ENCODE measurements at regions not wholly inside any gene's neighbourhood (a gene's known extent, or its start where the extent isn't known, plus 50 kb on each side); places are given as distances from the start of the nearest gene placed in this dataset.
A peak's percentile ranks its signal among the peaks of the same experiment; 100 is the strongest.

DNA sequence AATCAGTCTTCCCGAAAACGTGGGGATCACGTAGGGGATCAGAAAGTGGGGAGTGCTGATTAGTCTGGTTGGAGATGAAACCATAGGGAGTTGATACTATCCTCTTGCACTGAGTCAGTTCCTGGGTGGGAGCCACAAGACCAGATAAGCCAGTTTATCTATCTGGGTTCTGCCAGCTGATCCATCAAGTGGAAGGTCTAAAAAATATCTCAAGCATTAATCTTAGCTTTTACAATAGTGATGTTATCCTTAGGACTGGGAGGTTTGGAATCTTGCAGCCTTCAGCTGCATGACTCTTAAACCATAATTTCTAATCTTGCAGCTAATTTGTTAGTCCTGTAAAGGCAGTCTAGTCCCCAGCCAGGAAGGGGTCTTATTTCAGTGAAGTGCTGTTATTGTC lies 2474.2 kb downstream of the PCDH9 start:
- no peaks in the 10 kb centered on the region for H3K9me3 ChIP-seq (replicated peaks; ENCODE audit: control insufficient read depth, low read depth, low read length)
- no peaks in the 10 kb centered on the region for H3K27me3 ChIP-seq (ENCODE audit: control insufficient read depth, insufficient read depth, low read length)
- no peaks in the 10 kb centered on the region for H3K4me1 ChIP-seq (ENCODE audit: control insufficient read depth, insufficient read depth, low read length)
- peak; percentile 14 for DNase-seq
- no peak overlapping the region for H3K4me3 ChIP-seq (ENCODE audit: low read length)
- no peak overlapping the region for H3K27ac ChIP-seq (ENCODE audit: low read length)
- H3K36me3 ChIP-seq (ENCODE audit: control insufficient read depth, insufficient read depth, low read length), result no peaks in the 10 kb centered on the region
- WGBS (ENCODE audit: insufficient coverage), result 79% methylated on average over 3 of the region's 3 CpGs

DNA sequence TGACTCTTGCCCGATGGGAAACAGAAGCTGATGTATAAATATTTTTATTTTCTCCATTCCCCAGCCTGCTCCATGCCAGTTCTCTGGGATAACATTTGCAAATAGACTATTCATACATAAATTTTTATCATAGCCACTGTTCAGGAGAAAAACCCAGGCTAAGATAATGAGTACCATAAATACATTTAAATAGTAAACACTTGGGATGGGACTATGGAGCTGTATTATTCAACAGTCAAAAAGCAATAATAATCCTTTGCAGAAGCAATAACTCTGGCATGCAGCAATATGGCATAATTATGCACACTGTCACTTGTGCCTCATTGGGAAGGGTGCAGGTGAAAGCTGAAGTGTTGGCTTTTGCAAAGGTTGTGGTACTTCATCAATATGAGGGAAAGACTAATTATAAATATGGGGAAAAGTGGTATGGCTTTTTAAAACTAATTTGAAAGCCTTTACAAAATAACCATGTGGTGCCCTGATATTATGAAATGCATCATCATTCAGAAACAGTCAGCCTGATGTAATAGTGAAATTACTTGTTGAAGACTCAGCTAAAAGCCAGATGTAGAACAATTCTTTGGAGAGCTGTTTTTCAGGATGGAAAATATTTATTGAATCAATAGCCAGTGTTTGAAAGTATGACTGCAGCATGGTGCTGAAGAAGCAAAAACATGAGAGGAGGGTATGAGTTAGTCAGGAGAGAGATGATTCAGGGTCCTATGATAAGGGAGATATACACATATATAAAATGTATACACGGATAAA lies 2476.7 kb downstream of the PCDH9 start:
- Histone ChIP-seq H3K27ac (ENCODE audit: low read length) (no peak overlapping the region), H3K36me3 (ENCODE audit: control insufficient read depth, insufficient read depth, low read length) (no peaks in the 10 kb centered on the region), H3K9me3 (replicated peaks; ENCODE audit: control insufficient read depth, low read depth, low read length) (no peaks in the 10 kb centered on the region), H3K27me3 (ENCODE audit: control insufficient read depth, insufficient read depth, low read length) (no peaks in the 10 kb centered on the region), H3K4me1 (ENCODE audit: control insufficient read depth, insufficient read depth, low read length) (no peaks in the 10 kb centered on the region), H3K4me3 (ENCODE audit: low read length) (no peak overlapping the region)
- WGBS (ENCODE audit: insufficient coverage), result no CpG with 5 or more reads among the region's 2 CpGs
- DNase-seq, result peak; percentile 64

DNA sequence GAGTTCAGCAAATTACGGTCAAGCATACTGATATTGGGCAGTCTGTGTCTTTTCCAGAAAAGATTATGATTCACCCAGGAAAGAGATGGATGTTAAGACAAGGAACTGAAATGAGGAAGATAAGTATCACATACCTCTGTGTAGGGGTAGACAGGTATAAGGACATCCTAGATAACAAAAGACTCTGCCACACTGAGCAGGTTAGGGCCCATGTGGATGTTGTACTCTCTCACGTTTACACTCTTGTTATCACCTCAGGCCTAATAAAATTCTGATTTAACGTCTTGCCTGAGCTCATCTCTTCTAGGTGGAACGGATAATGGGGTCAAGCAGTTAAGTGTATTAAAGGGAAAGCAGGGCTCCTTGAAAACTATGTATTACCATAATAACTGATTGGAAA lies 2480.8 kb downstream of the PCDH9 start:
- Histone ChIP-seq H3K27me3 (ENCODE audit: control insufficient read depth, insufficient read depth, low read length) (no peaks in the 10 kb centered on the region), H3K36me3 (ENCODE audit: control insufficient read depth, insufficient read depth, low read length) (no peaks in the 10 kb centered on the region), H3K4me3 (ENCODE audit: low read length) (no peak overlapping the region), H3K27ac (ENCODE audit: low read length) (no peak overlapping the region), H3K4me1 (ENCODE audit: control insufficient read depth, insufficient read depth, low read length) (no peaks in the 10 kb centered on the region), H3K9me3 (replicated peaks; ENCODE audit: control insufficient read depth, low read depth, low read length) (no peaks in the 10 kb centered on the region)
- DNase-seq, result no peak
- no CpG with 5 or more reads among the region's 4 CpGs for WGBS (ENCODE audit: insufficient coverage)

DNA sequence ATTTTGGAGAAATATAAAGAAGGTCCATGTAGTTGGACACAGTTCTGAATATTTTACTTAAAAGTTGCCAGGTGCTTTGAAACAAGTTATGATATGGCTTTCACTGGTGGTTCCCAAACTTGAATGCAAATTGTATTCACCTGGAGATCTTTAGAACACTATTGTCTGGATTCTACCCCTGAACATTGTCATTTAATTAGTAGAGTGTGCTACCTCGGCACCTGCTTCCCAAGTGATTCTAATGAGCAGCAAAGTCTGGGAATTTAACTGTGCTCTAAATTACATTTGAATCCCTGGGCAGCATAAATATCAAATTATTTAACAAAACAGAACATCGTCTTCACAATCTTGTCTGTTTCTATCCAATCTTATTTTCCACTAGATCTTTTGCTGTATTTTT lies 2483.3 kb downstream of the PCDH9 start:
- H3K4me1 ChIP-seq (ENCODE audit: control insufficient read depth, insufficient read depth, low read length), result no peaks in the 10 kb centered on the region
- H3K9me3 ChIP-seq (replicated peaks; ENCODE audit: control insufficient read depth, low read depth, low read length), result no peaks in the 10 kb centered on the region
- H3K27ac ChIP-seq (ENCODE audit: low read length), result no peak overlapping the region
- no peaks in the 10 kb centered on the region for H3K36me3 ChIP-seq (ENCODE audit: control insufficient read depth, insufficient read depth, low read length)
- H3K27me3 ChIP-seq (ENCODE audit: control insufficient read depth, insufficient read depth, low read length), result no peaks in the 10 kb centered on the region
- WGBS (ENCODE audit: insufficient coverage), result 80% methylated on average over 2 of the region's 2 CpGs
- no peak overlapping the region for H3K4me3 ChIP-seq (ENCODE audit: low read length)
- DNase-seq, result no peak

DNA sequence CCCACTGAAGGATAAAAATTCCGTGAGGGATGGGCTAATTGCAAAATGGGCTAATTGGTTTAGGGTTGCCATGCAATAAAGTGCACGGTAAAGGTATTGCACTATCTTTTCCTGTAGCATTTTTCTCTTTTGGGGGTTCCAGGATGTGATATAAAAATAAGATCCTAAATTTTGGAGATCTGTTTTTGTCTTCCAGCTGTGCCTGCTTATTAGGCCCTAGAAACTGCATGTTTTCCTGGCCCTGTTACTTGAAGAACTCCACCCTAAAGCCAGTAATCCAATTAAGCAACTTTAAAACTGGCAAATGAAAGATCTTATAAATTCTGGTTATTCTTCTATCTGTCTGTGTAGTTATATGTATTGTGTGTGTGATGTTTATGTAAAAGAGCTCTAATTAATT lies 2489.6 kb downstream of the PCDH9 start:
- no peaks in the 10 kb centered on the region for H3K27me3 ChIP-seq (ENCODE audit: control insufficient read depth, insufficient read depth, low read length)
- H3K27ac ChIP-seq (ENCODE audit: low read length), result no peak overlapping the region
- no peak overlapping the region for H3K4me3 ChIP-seq (ENCODE audit: low read length)
- H3K36me3 ChIP-seq (ENCODE audit: control insufficient read depth, insufficient read depth, low read length), result no peaks in the 10 kb centered on the region
- H3K9me3 ChIP-seq (replicated peaks; ENCODE audit: control insufficient read depth, low read depth, low read length), result peaks cover 2% of the 10 kb centered on the region
- no peaks in the 10 kb centered on the region for H3K4me1 ChIP-seq (ENCODE audit: control insufficient read depth, insufficient read depth, low read length)
- DNase-seq, result no peak
- 80% methylated on average over 2 of the region's 2 CpGs for WGBS (ENCODE audit: insufficient coverage)

DNA sequence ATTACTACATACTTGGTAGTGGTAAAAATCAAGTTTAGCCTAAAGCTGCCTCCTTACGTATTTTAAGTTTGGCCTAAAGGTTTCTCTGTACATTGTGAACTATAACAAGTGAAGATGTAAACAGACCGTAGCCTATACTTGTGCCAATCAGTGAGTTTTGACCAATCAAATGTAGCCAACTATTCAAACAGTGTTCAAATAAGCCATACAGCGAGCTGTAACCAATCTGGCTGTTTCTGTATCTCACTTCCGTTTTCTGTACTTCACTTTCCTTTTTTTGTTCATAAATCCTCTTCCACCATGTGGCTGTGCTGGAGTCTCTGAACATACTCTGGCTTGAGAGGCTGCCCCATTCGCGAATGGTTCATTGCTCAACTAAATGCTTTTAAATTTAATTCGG lies 2504.6 kb downstream of the PCDH9 start:
- WGBS (ENCODE audit: insufficient coverage), result 94% methylated on average over 2 of the region's 7 CpGs
- Histone ChIP-seq H3K4me3 (ENCODE audit: low read length) (no peak overlapping the region), H3K36me3 (ENCODE audit: control insufficient read depth, insufficient read depth, low read length) (no peaks in the 10 kb centered on the region), H3K27ac (ENCODE audit: low read length) (no peak overlapping the region), H3K4me1 (ENCODE audit: control insufficient read depth, insufficient read depth, low read length) (peaks cover 3% of the 10 kb centered on the region), H3K9me3 (replicated peaks; ENCODE audit: control insufficient read depth, low read depth, low read length) (no peaks in the 10 kb centered on the region), H3K27me3 (ENCODE audit: control insufficient read depth, insufficient read depth, low read length) (no peaks in the 10 kb centered on the region)
- DNase-seq, result no peak

DNA sequence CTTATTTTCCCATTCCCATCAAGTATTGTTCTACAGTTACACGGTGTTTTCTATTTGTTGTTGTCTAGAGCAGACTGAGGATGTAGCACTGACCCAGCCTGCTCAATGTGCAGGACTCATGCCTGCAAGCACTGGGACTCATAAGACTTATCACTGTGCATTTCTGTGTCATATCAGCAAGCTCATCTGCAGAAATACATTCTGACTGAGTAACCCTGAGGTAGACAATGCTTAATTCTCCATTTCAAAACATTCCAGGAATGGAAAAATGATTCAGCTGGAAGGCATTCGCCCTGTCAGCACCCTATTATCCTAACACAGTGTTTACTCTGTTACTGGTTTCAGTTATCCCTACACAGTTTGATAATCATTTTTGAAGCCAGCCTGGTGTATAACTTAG lies 2506.4 kb downstream of the PCDH9 start:
- DNase-seq, result peak; percentile 72
- Histone ChIP-seq H3K4me3 (ENCODE audit: low read length) (no peak overlapping the region), H3K27me3 (ENCODE audit: control insufficient read depth, insufficient read depth, low read length) (no peaks in the 10 kb centered on the region), H3K27ac (ENCODE audit: low read length) (no peak overlapping the region), H3K36me3 (ENCODE audit: control insufficient read depth, insufficient read depth, low read length) (no peaks in the 10 kb centered on the region), H3K9me3 (replicated peaks; ENCODE audit: control insufficient read depth, low read depth, low read length) (no peaks in the 10 kb centered on the region), H3K4me1 (ENCODE audit: control insufficient read depth, insufficient read depth, low read length) (peaks cover 3% of the 10 kb centered on the region)
- WGBS (ENCODE audit: insufficient coverage), result 40% methylated on average over 1 of the region's 2 CpGs

DNA sequence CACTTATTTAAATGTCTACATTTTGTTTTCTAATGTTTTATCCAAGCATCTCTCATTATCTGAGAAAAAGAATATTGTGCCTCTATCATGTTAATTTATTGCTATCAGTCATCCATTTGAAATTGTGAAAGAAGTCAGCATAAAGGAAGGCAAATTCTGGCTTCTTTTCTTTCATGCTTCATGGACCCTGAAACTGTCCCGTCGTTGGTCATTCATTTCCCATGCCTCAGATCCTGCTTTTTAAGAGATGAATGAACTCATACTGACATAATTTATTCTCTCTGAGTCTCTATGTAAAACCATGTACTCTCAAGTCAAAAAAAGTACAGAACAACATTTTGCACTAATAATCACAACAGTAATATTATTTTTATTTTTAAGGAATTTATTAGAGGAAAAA lies 2512.0 kb downstream of the PCDH9 start:
- no peak overlapping the region for H3K27ac ChIP-seq (ENCODE audit: low read length)
- no peaks in the 10 kb centered on the region for H3K4me1 ChIP-seq (ENCODE audit: control insufficient read depth, insufficient read depth, low read length)
- no peak for DNase-seq
- WGBS (ENCODE audit: insufficient coverage), result no CpG with 5 or more reads among the region's 2 CpGs
- no peaks in the 10 kb centered on the region for H3K9me3 ChIP-seq (replicated peaks; ENCODE audit: control insufficient read depth, low read depth, low read length)
- H3K27me3 ChIP-seq (ENCODE audit: control insufficient read depth, insufficient read depth, low read length), result no peaks in the 10 kb centered on the region
- H3K36me3 ChIP-seq (ENCODE audit: control insufficient read depth, insufficient read depth, low read length), result no peaks in the 10 kb centered on the region
- no peak overlapping the region for H3K4me3 ChIP-seq (ENCODE audit: low read length)

DNA sequence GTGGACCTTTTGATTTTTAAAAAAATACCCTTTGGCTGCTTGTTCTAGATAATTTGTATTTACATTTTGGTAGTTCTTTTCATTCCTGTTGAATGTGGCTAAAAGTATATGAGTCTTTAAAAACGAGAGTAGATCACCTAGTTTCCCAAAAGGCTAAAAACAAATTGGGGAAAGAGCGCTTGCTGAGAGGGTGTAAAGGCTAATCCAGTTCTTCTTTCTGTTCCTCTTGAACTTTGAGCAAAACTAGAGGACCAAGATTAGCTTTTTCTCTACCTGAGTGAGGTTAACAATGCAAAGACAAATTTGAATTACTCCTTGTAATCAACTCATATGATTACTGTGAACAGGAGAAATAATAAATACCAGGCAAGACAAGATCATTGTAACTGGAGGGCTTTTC lies 2513.2 kb downstream of the PCDH9 start:
- no peak overlapping the region for H3K4me3 ChIP-seq (ENCODE audit: low read length)
- no peak for DNase-seq
- 100% methylated on average over 1 of the region's 2 CpGs for WGBS (ENCODE audit: insufficient coverage)

DNA sequence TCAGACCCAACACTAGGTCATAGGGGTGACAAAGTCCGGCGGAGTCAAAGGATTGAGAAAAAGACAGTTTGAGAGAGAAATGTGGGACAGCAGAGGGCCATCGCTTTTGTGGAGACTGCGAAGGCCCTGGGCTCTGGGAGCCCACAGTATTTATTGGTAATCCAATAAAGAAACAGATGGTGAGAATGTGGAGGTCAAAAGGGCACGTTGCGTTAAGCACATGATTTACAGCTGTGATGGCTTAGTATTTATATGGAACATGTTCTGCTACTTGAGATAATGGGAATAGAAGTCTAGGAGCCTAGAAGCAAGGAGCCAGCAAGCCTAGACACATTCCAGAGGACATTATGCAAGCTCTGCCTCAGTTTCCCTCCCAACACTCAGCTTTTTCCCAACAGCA lies 2521.1 kb downstream of the PCDH9 start:
- 28% methylated on average over 4 of the region's 6 CpGs for WGBS (ENCODE audit: insufficient coverage)
- Histone ChIP-seq H3K4me3 (ENCODE audit: low read length) (no peak overlapping the region), H3K27me3 (ENCODE audit: control insufficient read depth, insufficient read depth, low read length) (no peaks in the 10 kb centered on the region), H3K4me1 (ENCODE audit: control insufficient read depth, insufficient read depth, low read length) (no peaks in the 10 kb centered on the region), H3K27ac (ENCODE audit: low read length) (no peak overlapping the region), H3K36me3 (ENCODE audit: control insufficient read depth, insufficient read depth, low read length) (no peaks in the 10 kb centered on the region), H3K9me3 (replicated peaks; ENCODE audit: control insufficient read depth, low read depth, low read length) (no peaks in the 10 kb centered on the region)
- DNase-seq, result peak; percentile 4

More for the DNA sequence above, 2513.2 kb downstream of the PCDH9 start:
- no peaks in the 10 kb centered on the region for H3K27me3 ChIP-seq (ENCODE audit: control insufficient read depth, insufficient read depth, low read length)
- H3K9me3 ChIP-seq (replicated peaks; ENCODE audit: control insufficient read depth, low read depth, low read length), result no peaks in the 10 kb centered on the region
- H3K36me3 ChIP-seq (ENCODE audit: control insufficient read depth, insufficient read depth, low read length), result no peaks in the 10 kb centered on the region
- no peak overlapping the region for H3K27ac ChIP-seq (ENCODE audit: low read length)
- no peaks in the 10 kb centered on the region for H3K4me1 ChIP-seq (ENCODE audit: control insufficient read depth, insufficient read depth, low read length)
